T-cell (primary cell): ENCODE measurements at regions not wholly inside any gene's neighbourhood (a gene's known extent, or its start where the extent isn't known, plus 50 kb on each side); places are given as distances from the start of the nearest gene placed in this dataset.
"Not testable (repeated sequence)": the region's sequence is repeated elsewhere in the genome, so short reads cannot be mapped to it uniquely, and the experiment has no call there.

Experiments used
- ATAC-seq, 4 experiments: fragments of 200-7000 bp in 3 of 4; fragments of 150-1000 bp in 1 of 4; cut with Tn5 transposase; replicated peaks in 1 of 4; 1 replicate in 3 of 4; 2 replicates in 1 of 4; pipeline ENCODE4 v1.10.0; 2021; ENCODE audit warnings: moderate library complexity in 3 of 4, mild to moderate bottlenecking in 2 of 4, moderate number of reproducible peaks in 1 of 4
- CTCF ChIA-PET, 2 donors: fragments of 300-600 bp; sonication (Branson Sonifier 250); formaldehyde crosslinking; loops; one replicate each; lab custom pipeline; 2022; ENCODE audit warnings: antibody characterized with exemption in 2 of 2; lab: Charles Lee
- POLR2A ChIA-PET, 2 donors: fragments of 300-600 bp; sonication (Branson Sonifier 250); formaldehyde crosslinking; loops; one replicate each; lab custom pipeline; 2022; ENCODE audit warnings: antibody characterized with exemption in 2 of 2; lab: Charles Lee
- DNase-seq, 35 experiments: peaks; one replicate each; pipeline versions ENCODE4 v3.0.0 to v3.0.0-alpha.2; 2013 to 2023
- H3K27ac ChIP-seq: one replicate; pipeline ENCODE4 v1.5.1; 2013; ENCODE audit warnings: low read length
- H3K27me3 ChIP-seq, 2 experiments: replicated peaks in 1 of 2; 1 replicate in 1 of 2; 2 replicates in 1 of 2; pipeline versions ENCODE4 v1.6.1 to v1.7.0; 2013; ENCODE audit warnings: low read length in 1 of 2, mixed read lengths in 1 of 2; ENCODE audit not compliant: control insufficient read depth in 2 of 2, insufficient read depth in 2 of 2; ENCODE audit errors: extremely low read depth in 1 of 2
- H3K36me3 ChIP-seq, 2 donors: 1 replicate in 1 of 2; 2 replicates in 1 of 2; pipeline versions ENCODE4 v1.6.1 to v1.7.0; 2013; ENCODE audit warnings: low read length in 1 of 2; ENCODE audit not compliant: control insufficient read depth in 2 of 2, insufficient read depth in 1 of 2; ENCODE audit errors: extremely low read depth in 1 of 2
- H3K4me1 ChIP-seq, 2 experiments: 1 replicate in 1 of 2; 2 replicates in 1 of 2; pipeline versions ENCODE4 v1.6.1 to v1.7.0; 2013; ENCODE audit warnings: low read length in 2 of 2, mixed read lengths in 1 of 2; ENCODE audit not compliant: insufficient read depth in 2 of 2, control insufficient read depth in 1 of 2; ENCODE audit errors: extremely low read depth in 1 of 2
- H3K4me3 ChIP-seq, 2 donors: 1 replicate in 1 of 2; 2 replicates in 1 of 2; pipeline versions ENCODE4 v1.5.1 to v1.7.0; 2013; ENCODE audit warnings: mild to moderate bottlenecking in 2 of 2, low read length in 1 of 2, moderate library complexity in 1 of 2; ENCODE audit not compliant: control insufficient read depth in 1 of 2; ENCODE audit errors: extremely low read depth in 1 of 2
- H3K9me3 ChIP-seq: 2 replicates; pipeline ENCODE4 v1.7.0; 2013
- H3K27ac Mint-ChIP-seq, 2 donors: one replicate each; pipeline ENCODE4 v1.8.0; 2020 to 2021; ENCODE audit warnings: mild to moderate bottlenecking in 2 of 2, mixed read lengths in 2 of 2
- H3K27me3 Mint-ChIP-seq, 2 donors: one replicate each; pipeline ENCODE4 v1.8.0; 2021 to 2022; ENCODE audit warnings: mixed read lengths in 2 of 2
- H3K36me3 Mint-ChIP-seq: one replicate; pipeline ENCODE4 v1.8.0; 2021; ENCODE audit warnings: mixed read lengths
- H3K4me1 Mint-ChIP-seq, 3 donors: one replicate each; pipeline ENCODE4 v1.8.0; 2020 to 2022; ENCODE audit warnings: mixed read lengths in 3 of 3, mild to moderate bottlenecking in 1 of 3
- H3K4me3 Mint-ChIP-seq, 3 donors: one replicate each; pipeline ENCODE4 v1.8.0; 2020 to 2022; ENCODE audit warnings: mild to moderate bottlenecking in 3 of 3, mixed read lengths in 3 of 3, moderate library complexity in 3 of 3
- H3K9me3 Mint-ChIP-seq, 3 donors: one replicate each; pipeline ENCODE4 v1.8.0; 2020 to 2022; ENCODE audit warnings: mixed read lengths in 3 of 3
- WGBS: methylation state at CpG from one replicate; pipeline ENCODE4 v1.1.5; 2013; ENCODE audit warnings: missing lambda C conversion rate; ENCODE audit not compliant: insufficient coverage; 5-methylcytosine and 5-hydroxymethylcytosine counted together

DNA sequence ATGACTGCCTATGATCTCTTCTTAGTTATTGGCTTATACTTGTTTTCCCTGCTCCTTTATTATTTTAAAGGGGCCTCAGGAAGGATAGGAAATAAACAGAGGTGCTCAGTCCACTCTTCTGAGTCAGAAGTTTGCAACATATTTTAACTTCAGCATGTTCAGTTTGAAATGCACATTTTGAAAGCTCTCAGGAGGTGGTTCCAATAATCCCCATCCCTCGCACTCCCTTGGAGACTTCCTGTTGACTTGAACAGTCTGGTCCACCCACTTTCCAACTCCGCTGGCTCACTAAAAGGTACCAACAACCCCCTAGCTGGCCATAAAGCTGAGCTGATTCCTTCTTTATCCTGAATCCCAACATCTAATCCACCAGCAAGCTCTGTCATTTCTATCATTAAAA is 78.3 kb upstream of the DUSP21 start:
- Histone ChIP-seq H3K4me1 (no peaks in the 10 kb centered on the region), H3K27me3 (no peaks in the 10 kb centered on the region), H3K4me3 (no peak overlapping the region), H3K9me3 (no peaks in the 10 kb centered on the region), H3K27ac (no peak overlapping the region), H3K36me3 (no peaks in the 10 kb centered on the region)
- ChIA-PET CTCF (no interaction called here), POLR2A (no interaction called here)
- 100% methylated on average over 2 of the region's 2 CpGs for WGBS
- no peaks in the 10 kb centered on the region for H3K4me1 Mint-ChIP-seq
- H3K9me3 Mint-ChIP-seq: no peaks in the 10 kb centered on the region
- ATAC-seq (no peak), DNase-seq (no peak)
- H3K27me3 Mint-ChIP-seq: peaks cover 0 to 12% of the 10 kb centered on the region in 2 donors
- no peaks in the 10 kb centered on the region for H3K36me3 Mint-ChIP-seq
- H3K4me3 Mint-ChIP-seq: no peak overlapping the region
- no peak overlapping the region for H3K27ac Mint-ChIP-seq

DNA sequence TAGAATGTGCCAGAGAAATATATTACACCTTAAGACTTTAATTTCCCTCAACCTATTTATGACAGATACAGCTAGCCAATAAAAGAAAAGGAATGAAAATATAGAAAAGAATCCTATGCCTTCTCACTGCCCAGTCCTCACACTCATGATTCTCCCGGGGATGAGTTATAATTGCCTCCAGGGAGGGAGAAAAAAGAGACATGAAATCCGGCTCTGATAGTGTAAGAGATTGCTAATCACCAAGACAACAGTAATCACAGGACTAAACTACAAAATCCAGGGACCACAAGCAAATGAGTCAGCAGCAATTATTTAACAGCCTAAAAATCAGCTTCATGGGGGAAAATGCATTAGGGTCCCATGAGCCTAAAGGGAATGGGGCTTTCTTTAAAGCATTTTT is 95.9 kb upstream of the DUSP21 start:
- no peak for ATAC-seq
- H3K27ac ChIP-seq: no peak overlapping the region
- CTCF ChIA-PET: no interaction called here
- H3K27me3 ChIP-seq: no peaks in the 10 kb centered on the region
- Mint-ChIP-seq H3K36me3 (no peaks in the 10 kb centered on the region), H3K4me3 (no peak overlapping the region), H3K4me1 (peaks cover 0 to 5% (median 2%) of the 10 kb centered on the region in 3 donors), H3K27me3 (no peaks in the 10 kb centered on the region), H3K9me3 (no peaks in the 10 kb centered on the region), H3K27ac (no peak overlapping the region)
- H3K4me1 ChIP-seq: peaks cover 0 to 2% of the 10 kb centered on the region in 2 experiments
- no peaks in the 10 kb centered on the region for H3K36me3 ChIP-seq
- no peak for DNase-seq
- H3K4me3 ChIP-seq: no peak overlapping the region
- no peaks in the 10 kb centered on the region for H3K9me3 ChIP-seq
- POLR2A ChIA-PET: interaction anchor here in 1 of 2 donors (0.5 kb wide), 1 partner anchor 39 kb away, joined by 3 read pairs; no protein-coding TSS in a partner anchor
- WGBS: no CpG with 5 or more reads among the region's 2 CpGs

DNA sequence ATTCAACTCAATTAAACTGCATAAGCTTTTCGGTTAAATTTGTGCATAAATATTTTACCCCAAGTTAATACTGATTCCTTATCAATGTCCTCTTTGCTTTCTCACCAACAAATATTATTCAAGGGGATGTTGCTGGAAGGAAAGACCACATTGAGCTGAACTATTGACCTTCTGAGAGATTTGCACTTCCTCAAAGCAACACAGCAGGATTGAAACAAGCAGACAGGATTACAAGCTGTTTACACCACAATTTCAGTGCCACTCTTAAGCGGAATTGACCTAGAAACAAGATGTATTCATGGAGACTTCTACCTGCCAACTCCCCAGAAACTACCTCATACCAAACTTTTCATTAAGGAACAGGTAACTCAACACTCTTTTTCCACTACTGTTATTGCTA is 96.5 kb upstream of the DUSP21 start:
- Histone ChIP-seq H3K27ac (no peak overlapping the region), H3K27me3 (no peaks in the 10 kb centered on the region), H3K36me3 (no peaks in the 10 kb centered on the region), H3K9me3 (no peaks in the 10 kb centered on the region), H3K4me1 (peaks cover 0 to 2% of the 10 kb centered on the region in 2 experiments), H3K4me3 (no peak overlapping the region)
- peaks cover 0 to 6% of the 10 kb centered on the region in 2 donors for H3K27me3 Mint-ChIP-seq
- ATAC-seq (no peak), DNase-seq (no peak)
- WGBS: no CpG with 5 or more reads among the region's 2 CpGs
- no peak overlapping the region for H3K27ac Mint-ChIP-seq
- no peaks in the 10 kb centered on the region for H3K9me3 Mint-ChIP-seq
- ChIA-PET CTCF (no interaction called here), POLR2A (no interaction called here)
- peaks cover 0 to 5% (median 2%) of the 10 kb centered on the region in 3 donors for H3K4me1 Mint-ChIP-seq
- H3K4me3 Mint-ChIP-seq: no peak overlapping the region
- H3K36me3 Mint-ChIP-seq: no peaks in the 10 kb centered on the region

DNA sequence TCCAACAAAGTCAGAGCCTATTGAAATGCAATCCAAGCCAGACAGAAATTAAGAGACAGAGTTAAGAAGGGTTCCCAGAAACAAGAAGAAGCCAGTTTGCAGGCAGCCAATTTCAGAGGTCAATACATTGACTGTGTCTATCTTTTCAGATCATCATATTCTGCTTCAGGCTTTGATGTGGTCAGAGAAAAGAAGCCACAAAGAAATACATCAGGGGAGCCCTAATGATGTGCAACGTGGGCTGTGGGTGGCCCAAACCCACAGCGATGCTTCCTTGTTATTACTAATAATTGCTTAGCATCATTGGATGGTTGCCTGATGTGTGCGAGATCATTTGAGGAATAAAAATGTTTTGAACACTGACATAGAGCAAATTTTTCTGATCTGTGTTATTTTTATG is 99.0 kb upstream of the DUSP21 start:
- H3K4me3 Mint-ChIP-seq: no peak overlapping the region
- Histone ChIP-seq H3K4me3 (no peak overlapping the region), H3K27me3 (no peaks in the 10 kb centered on the region), H3K36me3 (no peaks in the 10 kb centered on the region), H3K27ac (no peak overlapping the region), H3K9me3 (no peaks in the 10 kb centered on the region), H3K4me1 (peaks cover 0 to 2% of the 10 kb centered on the region in 2 experiments)
- H3K27me3 Mint-ChIP-seq: peaks cover 1 to 10% of the 10 kb centered on the region in 2 donors
- WGBS: no CpG with 5 or more reads among the region's 3 CpGs
- ChIA-PET POLR2A (interaction anchor here in 1 of 2 donors (0.6 kb wide), 1 partner anchor 1264 kb away, joined by 8 read pairs; no protein-coding TSS in a partner anchor), CTCF (no interaction called here)
- DNase-seq: peak in 1 of 35 experiments; percentile 0
- H3K36me3 Mint-ChIP-seq: no peaks in the 10 kb centered on the region
- ATAC-seq: no peak
- H3K4me1 Mint-ChIP-seq: peaks cover 0 to 5% (median 2%) of the 10 kb centered on the region in 3 donors
- H3K27ac Mint-ChIP-seq: no peak overlapping the region
- no peaks in the 10 kb centered on the region for H3K9me3 Mint-ChIP-seq

DNA sequence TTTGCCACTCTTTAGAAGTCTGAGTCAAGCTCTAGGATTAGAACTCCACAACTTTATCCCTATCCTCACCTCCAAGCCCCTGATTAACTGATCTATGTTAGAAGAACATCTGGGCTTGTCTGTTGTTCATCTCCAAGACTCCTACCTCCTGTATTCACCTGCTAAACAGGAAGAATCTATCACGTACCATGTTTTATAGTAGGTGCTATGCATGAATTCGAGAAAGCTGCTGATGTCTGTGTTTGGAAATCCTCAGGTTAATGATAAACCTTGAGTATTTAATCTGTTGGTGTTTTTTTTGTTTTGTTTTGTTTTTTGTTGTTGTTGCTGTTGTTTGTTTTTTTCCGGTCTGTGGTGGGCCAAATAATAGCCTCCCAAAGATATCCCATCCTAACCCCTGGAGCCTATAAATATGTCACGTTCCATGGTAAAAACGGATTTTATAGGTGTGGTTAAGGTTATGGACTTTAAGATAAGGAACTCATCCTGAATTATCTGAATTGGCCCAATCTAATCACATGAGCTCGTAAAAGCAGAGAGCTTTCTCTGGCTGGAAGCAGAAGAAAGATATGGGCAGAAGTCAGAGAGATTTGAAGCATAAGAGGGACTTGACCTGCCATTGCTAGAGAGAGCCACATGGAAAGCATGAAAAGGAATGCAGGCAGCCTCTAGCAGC is 101.2 kb upstream of the DUSP21 start:
- no peaks in the 10 kb centered on the region for H3K9me3 ChIP-seq
- CTCF ChIA-PET: no interaction called here
- H3K9me3 Mint-ChIP-seq: no peaks in the 10 kb centered on the region
- peaks cover 1 to 18% of the 10 kb centered on the region in 2 donors for H3K27me3 Mint-ChIP-seq
- no peaks in the 10 kb centered on the region for H3K27me3 ChIP-seq
- POLR2A ChIA-PET: no interaction called here
- no peak overlapping the region for H3K4me3 ChIP-seq
- WGBS: no CpG with 5 or more reads among the region's 6 CpGs
- no peak overlapping the region for H3K27ac ChIP-seq
- H3K36me3 ChIP-seq: no peaks in the 10 kb centered on the region
- H3K36me3 Mint-ChIP-seq: no peaks in the 10 kb centered on the region
- no peak overlapping the region for H3K27ac Mint-ChIP-seq
- H3K4me3 Mint-ChIP-seq: no peak overlapping the region
- H3K4me1 Mint-ChIP-seq: peaks cover 0 to 5% (median 2%) of the 10 kb centered on the region in 3 donors
- peaks cover 0 to 2% of the 10 kb centered on the region in 2 experiments for H3K4me1 ChIP-seq
- ATAC-seq (no peak), DNase-seq (no peak)

DNA sequence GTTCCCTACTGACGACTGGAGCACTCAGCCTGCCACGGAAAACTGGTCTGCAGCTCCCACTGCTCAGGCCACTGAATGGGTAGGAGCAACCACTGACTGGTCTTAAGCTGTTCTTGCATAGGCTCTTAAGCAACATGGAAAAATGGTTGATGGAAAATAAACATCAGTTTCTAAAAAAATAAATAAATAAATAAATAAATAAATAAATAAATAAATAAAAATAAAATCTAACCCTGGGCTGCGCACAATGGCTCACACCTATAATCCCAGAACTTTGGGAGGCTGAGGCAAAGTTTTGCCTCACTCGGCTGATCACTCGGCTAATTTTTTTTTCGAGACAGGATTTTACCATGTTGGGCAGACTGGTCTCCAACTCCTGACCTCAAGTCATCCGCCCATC is 102.0 kb upstream of the DUSP21 start:
- H3K9me3 Mint-ChIP-seq, H3K4me3 ChIP-seq, POLR2A ChIA-PET, ATAC-seq, H3K36me3 ChIP-seq, H3K4me1 Mint-ChIP-seq, CTCF ChIA-PET, H3K4me1 ChIP-seq, H3K4me3 Mint-ChIP-seq, H3K9me3 ChIP-seq, H3K36me3 Mint-ChIP-seq, H3K27ac ChIP-seq, DNase-seq, H3K27me3 ChIP-seq, H3K27ac Mint-ChIP-seq: not testable (repeated sequence)
- peaks cover 1 to 18% of the 10 kb centered on the region in 2 donors for H3K27me3 Mint-ChIP-seq
- 100% methylated on average over 1 of the region's 7 CpGs for WGBS
